ENCODE measurements at regions not wholly inside any gene's neighbourhood (a gene's known extent, or its start where the extent isn't known, plus 50 kb on each side); places are given as distances from the start of the nearest gene placed in this dataset.
"Not testable (repeated sequence)": the region's sequence is repeated elsewhere in the genome, so short reads cannot be mapped to it uniquely, and the experiment has no call there.

DNA sequence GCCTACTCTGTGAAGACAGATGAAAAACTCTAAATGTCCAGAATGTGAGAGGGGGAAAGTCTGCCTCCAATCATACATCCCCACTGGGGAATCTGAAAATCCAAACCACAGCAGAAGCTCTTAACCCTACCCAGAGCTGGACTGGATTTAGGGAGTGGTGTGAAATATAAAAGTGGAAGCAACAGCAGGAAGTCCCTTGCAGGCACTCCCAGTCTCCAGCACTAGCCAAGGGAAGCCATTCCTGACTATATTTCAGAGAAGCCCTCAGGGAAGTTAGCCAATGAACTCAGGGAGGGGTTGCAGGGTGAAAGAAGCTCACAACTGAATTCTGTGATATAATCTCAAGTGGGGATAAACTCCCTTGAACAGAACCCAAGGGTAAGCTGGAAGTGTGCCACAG lies 51.5 kb downstream of the CRPPA start:
- no peak for DNase-seq

DNA sequence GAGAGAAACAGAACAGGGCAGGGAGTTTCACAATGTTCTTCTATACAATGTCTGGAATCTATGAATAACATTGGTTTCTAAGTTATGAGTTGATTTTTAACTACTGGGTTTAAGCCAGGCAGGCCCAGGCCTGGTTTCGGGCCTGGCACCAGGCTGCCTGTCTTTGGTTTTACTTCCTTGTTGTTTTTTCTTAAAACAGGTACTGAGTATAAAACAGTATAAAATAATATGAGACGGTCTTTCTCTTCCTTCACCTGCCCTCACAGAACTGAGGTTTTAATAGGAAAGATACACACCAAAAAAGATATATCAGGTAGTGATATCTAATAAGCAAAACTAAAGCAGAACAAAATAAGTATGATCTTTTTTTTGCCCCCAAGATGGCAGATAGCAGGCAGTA lies 52.0 kb downstream of the CRPPA start:
- not testable (repeated sequence) for DNase-seq

DNA sequence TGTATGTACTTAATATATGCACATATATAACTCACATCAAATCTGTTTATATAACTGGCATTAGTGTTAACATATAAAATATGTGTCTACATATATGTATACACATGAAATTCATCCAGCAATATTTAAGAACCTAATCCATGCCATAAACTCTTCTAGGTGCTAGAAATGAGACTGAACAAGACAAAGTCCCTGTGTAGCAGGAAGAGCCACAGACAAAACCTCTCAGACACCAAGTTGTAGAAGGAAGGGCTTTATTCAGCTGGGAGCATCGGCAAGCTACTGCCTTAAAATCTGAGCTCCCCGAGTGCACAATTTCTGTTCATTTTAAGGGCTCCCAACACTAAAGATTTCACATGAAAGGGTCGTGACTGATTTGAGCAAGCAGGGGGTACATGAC lies 52.5 kb downstream of the CRPPA start:
- DNase-seq, result no peak

DNA sequence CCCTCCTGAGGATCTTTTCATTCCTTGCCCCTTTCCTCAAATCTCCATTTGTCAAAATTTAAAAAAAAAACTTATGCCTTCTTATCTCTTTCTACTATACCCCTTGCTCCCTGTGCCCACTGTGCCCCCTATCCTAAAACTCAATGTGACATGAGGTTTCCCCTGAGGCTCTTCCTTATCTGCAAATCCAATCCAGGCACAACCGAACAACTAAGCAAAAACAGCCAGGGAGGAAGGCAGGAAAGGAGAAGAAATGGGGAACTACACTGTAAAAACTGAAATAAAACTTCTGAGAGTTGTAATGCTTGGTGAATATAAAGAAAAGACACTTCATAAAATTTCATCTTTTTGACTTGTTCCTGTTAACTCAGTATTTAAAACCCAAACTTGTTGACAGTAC lies 54.2 kb downstream of the CRPPA start:
- no peak for DNase-seq

DNA sequence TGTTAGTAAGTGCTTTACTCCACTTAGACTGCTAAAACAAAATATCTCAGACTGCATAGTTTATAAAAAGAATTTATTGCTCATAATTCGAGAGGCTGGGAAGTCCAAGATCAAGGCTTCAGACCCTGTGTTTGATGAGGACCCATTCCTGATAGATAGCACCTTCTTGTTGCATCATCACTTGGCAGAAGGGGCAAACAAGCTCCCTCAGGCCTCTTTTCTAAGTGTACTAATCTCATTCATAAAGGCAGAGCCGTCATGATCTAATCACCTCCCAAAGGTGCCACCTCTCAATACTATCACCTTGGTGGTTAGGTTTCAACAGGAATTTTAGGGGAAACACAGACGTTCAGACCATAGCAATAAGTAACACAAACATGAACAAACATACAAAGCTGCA lies 55.4 kb downstream of the CRPPA start:
- no peak for DNase-seq

DNA sequence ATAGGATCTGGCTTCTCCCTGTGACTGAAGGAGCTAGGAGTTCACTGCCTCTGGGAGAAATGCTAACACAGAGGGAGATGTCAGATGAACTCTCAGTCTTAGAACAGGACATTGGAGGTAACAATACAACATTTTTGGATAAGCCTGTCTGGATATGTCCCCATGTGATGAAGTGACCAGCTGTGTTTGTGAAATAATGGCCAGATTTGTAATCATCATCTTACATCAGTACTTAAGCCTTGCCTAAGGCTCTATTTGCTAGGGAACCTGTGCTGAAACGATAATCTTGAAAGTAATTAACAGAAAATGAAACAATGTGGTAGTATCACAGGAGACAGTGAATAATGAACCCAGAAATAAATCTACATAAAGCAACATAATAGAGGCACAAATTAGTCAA lies 56.2 kb downstream of the CRPPA start:
- DNase-seq, result no peak

DNA sequence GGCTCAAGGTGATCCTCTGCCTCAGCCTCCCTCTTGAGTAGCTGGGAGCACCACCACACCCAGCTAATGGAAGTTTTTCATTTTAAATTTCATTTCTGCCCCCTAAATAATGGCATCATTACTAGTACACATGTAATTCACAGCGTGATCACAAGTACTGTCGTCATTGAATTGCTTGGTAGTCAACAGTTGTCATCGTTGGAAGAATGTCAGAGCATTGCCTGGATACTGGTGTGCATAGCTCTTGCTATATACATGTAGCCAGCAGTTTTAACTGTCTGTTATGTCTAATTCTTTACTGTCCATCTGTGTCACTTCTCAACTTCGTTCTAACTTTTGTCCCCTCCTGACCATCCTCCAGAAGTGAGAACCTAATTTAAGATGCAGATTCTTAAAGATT lies 62.1 kb downstream of the CRPPA start:
- no peak for DNase-seq

DNA sequence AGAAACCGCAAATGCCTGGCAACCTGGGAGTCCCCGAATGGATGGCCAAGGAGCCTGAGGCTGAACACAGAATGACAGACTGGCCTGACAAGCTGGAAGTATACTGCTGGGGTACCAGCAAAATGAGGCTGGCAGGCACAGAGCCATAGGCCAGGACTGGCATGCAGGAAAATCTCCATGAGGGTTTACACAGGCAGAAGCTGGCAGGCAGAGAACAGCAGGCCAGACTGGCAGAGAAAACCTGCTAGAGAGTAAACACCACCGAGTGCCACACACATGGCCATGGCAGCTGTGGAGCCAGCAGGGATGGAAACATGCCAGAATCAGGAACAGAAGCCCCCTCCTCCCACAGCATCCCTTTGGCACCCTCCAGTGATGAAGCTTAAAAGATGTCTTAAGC lies 63.4 kb downstream of the CRPPA start:
- no peak for DNase-seq

DNA sequence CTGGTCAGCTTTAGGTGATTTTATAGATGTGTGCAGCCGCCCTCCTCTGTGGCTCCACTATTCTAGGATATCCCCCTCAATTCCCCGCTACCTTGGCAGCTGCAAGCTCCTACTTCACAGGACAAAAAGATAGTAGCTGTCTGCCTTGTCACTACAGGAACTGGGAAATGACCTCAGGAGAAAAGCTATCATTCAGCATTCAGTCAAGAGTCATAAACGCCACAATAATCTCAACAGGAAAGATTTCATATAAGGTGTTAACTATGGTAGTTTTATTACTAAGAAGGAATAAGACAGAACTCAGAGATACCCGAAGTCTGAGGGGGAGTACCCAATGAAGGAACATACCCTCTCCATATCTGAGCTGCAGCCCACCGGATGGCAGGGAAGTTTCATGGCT lies 63.9 kb downstream of the CRPPA start:
- DNase-seq, result no peak

DNA sequence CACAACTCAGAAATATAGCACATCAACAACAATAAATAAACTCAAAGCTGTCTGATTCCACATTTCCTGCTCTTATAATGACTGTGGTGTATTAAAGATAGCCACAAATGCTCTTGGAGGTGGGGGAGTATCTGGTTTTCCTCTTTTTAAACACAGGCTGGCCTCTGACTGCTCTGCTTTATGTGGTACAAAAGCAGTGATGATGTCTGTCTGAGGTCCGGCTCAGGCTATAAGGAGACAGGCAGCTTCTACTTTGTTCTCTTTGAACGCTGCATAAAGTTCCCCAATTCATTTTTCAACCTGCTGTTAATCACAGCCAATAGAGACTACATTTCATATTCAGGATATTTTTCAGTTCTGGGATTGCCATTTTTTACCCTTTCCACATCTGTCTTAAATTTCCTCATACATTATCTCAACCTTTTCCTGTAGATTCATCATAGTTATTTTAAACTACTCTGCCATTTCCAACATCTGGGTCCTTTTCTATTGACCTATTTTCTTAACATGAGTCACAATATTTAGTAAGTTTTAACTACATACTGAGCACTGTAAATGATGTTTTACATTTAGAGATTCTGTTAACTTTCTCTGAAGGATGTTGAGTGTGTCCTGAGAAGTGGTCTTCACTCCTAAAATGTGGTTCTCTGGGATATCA lies 64.9 kb downstream of the CRPPA start:
- no peak for DNase-seq

DNA sequence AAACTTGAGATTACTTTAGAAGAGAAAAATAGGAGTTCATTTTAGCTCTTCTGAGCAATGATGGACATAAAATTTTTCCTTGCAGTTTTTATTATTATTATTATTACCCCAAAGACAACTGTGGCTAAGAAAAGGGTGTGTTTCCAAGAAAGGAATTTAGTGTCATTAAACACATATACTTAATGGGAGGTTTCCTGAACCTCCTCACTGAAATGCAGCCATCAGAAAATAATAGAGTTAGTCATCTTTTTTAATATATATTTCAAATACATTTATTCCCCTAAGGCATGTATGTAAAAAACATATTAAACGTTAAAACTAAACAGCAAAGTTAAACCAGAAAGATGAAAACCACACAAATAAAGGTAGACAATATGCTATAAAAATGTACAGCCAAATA lies 66.8 kb downstream of the CRPPA start:
- DNase-seq, result no peak

DNA sequence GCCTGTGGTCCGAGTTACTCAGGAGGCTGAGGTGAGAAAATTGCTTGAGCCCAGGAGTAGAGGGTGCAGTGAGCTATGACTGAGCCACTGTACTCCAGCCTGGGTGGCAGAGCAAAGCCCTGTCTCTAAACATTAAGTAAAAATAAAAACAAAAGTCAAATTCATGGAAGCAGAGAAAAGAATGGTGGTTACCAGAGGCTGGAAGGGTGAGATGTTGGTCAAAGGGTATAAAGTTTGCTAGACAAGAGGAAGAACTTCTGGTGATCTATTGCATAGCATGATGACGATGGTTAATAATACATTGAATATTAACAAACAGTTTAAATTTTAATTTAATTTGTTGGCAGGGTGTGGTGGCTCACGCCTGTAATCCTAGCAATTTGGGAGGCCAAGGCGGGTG lies 68.1 kb downstream of the CRPPA start:
- no peak for DNase-seq

DNA sequence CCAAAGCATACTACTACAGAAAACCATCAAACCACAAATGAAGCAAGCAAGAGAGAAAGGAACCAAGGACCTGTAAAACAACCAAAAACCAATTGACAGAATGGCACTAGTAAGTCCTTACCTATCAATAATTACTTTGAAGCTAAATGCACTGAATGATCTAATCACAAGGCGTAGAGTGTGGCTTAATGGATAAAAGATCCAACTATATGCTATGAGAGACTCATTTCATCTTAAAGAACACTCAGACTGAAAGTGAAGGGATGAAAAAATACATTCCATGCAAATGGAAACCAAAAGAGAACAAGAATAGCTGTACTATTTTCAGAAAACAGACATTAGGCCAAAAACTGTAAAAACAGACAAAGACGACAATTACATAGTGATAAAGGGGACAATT lies 70.7 kb downstream of the CRPPA start:
- DNase-seq, result no peak

DNA sequence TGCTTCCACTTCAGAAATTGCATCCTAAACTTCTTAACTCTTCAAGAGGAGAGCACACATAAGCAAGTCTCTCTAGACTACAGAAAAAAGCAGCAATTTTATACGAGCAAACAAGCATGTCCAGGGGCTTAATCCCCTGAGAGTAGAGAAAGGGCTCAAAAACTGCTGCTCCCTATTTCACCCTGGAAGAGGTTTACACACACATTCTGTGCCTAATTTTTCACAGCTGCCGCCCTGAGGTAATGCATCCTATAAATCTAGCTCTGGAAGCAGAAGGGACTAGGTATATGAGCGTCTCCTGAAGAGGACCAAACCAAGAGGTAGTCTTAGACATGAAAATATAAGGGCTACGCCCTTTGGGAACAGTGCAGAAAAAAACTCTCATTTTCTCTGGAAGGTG lies 73.1 kb downstream of the CRPPA start:
- DNase-seq, result no peak

DNA sequence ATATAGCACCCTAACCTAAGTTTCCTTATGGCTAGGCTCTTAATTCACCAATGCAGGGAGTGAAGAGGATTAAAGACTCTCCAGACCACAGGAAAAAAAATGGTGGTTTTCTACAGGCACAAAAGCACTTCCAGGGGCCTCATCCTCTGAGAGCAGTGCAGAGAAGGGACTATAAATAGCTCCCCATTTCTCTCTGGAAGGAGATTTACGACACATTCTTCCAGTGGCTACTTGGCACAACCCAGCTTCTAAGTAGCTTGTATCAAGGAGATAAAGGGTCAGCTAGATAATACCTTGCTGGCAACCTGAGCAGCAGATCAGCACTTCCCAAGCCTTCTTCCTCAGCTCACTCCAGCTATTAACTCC lies 73.5 kb downstream of the CRPPA start:
- no peak for DNase-seq

DNA sequence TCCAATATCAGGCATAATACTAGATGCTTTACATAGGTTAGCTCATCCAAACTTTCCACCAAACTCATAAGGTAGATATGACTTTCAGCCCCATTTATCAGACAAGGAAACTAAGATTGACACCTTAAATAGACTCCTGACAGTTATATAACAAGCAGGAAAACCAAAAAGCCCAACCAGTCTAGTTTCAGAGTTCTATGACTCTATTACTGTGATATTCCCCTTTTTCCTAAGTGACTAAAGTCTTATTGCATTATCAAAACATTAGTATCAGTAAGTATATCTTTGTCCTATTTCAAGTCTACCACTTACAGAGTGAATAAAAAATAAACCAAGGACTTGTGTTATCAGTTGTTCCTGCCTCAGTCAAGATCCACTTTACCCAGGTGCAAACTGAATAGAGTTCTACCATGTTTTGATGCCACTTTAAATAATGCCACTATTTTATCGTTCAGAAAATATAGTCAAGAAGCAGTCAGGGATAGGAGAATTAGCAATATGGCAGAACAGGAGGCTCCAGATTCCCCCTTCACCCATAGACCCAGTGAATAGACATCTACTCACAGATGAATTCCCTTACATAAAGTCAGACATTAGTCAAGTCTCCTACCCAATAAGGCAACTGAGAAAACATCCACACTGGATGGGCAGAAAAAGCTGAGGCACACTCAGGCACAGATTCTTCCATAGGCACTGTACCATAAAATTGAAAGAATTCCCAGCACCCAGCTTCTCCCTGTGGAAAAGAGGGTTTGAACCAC lies 74.1 kb downstream of the CRPPA start:
- DNase-seq, result no peak

DNA sequence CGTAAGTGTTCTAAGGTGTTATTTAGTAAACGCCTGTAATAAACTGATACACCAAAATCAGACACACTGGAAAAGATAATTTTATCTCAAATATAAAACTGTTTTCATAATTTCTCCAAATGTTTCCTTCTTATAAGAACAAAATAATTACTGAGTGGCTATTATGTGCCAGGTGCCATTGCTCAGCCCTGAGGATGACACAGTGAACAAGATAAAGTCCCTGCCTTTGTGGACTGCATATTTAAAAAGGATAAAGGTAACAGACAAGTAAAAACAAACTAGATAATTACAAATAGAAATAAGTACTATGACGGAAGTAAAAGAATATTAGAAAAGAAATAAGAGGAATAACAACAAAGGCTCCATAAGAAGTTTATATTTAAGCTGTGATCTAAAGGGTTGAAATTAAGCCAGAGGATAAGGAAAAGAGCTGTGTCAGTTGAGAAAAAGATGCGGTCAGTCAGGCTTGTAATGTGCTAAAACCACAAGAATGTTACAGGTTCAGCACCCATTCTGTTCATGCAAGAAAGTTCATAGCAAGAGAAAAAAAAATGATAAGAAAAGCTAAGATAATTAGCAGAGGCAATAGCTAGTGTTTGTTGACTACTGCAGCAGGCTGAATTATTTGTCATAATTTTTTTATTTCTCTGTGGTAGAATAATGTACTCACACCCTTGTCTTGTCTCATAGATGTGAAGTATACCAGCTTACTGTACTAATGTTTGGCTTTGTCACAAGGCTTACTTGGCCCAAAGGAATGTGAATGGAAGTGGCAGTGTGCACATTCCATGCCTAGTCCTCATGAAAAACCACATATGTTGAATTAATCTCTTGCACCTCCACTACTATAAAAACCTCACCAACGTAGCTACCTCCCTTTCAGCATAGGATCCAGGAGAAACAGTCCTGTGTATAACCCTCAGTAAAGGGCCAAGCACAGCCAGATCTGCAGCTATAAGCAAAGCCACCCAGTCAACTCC lies 75.1 kb downstream of the CRPPA start:
- DNase-seq, result no peak

DNA sequence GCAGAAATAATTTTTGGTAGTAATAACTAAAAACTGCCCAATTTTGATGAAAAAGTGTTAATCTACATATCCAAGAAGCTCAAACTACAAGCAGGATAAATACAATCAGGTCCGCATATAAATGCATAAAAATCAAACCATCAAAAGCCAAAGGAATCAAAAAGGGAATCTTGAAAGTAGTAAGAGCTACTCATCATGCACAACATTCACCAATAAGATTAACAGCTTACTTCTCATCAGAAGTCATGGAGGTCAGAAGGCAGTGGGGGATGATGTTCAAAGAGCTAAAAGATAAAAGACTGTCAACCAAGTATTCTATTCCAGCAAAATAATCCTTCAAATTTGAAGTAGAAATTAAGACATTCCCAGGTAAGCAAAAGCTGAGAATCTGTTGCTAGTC lies 76.4 kb downstream of the CRPPA start:
- no peak for DNase-seq

DNA sequence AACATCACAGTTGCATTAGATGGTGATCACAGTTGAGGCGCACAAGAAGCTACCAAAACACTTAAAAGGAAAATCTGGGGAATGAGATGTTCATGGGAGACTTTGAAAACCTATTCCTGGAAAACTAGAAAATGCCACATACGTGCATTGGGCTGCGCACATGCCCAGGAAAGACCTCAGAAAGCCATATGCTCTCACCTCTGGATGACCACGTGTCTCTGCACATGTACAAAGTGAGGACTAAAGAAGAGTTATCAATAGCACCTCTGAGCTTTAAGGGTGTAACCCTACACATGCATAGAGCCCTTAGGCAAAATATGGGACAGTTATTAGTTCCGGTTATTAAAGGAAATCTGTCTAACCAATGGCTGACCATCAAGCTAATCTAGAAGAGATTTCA lies 77.7 kb downstream of the CRPPA start:
- no peak for DNase-seq

DNA sequence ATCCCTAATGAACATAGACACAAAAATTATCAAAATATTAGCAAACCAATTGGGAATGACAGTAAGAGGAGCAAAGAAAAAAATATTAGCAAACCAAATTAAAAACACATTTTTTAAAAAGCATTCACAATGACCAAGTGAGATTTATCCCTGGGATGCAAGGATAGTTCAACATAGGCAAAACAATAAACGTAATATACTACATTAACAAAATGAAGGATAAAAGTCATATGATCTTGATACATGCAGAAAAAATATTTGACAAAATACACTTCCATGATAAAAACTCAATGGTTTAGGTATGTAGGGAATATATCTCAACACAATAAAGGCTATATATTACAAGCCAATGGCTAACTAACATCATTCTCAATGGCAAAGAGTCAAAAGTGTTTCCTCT lies 83.3 kb downstream of the CRPPA start:
- no peak for DNase-seq

DNA sequence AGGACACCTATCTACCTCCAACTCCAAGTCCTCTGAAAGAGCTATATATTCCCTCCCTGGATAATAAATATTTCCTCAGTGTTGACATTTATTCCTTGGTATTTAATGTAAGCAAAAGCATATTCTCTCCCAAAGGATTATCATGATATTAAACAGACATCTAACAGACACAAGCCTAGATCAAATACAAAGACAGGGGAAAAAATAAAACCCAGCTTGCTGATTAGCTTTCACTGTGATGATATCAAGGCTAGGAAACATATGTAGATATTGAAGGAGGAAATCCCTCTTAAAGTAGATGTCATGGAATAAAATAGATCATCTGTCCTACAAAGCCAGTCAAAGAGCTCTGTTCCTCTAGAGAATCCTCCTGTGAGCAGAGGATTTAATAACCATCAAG lies 95.2 kb downstream of the CRPPA start:
- no peak for DNase-seq

DNA sequence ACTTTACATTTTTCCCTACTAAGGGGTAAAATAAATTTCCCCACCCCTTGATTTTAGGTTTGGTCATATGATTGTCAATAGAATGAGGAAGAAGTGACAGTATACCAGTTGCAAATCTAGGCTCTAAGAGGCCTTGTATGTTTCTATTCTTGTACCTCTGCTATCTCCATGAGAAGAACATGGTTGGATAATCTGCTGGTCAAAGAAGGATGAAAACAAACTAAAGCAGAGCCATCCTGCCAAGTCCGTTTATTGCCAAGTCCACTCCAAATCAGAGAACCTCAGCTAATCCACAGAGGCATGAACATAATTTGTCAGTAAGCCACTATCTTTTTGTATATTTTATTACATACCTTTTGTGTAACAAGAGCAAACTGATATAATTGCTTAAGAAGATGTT lies 98.0 kb downstream of the CRPPA start:
- DNase-seq, result no peak

DNA sequence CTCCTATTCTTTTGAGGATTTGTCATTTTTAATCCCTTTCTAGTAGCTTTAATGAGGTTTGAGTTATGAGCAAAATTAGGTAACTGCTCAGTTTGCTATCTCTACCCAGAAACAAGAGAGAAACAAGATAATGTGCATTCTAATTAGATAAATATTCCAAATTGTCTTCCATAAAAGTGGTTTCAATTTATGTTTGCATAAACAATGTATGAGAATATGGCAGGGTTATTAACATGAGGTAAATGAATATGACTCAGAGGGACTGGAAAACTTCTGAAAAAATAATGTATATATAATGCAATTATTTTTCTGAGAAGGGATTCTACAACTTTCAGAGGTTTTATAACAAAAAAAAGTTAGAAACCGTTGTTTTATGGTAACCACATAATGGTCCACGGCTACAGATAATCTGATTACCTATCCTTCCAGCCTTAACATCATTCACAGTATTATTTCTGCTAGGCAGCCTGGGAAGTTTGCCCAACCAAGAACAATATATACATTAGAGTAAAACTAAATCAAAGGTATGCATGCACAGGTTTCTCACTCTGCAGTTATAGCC lies 101.2 kb downstream of the CRPPA start:
- no peak for DNase-seq
